Activated T-cell treated with anti-CD3 and anti-CD28 coated beads, Interleukin-2, amount 50 U/mL, for 24 hours (primary cell): ENCODE measurements at regions not wholly inside any gene's neighbourhood (a gene's known extent, or its start where the extent isn't known, plus 50 kb on each side); places are given as distances from the start of the nearest gene placed in this dataset.
"Not testable (repeated sequence)": the region's sequence is repeated elsewhere in the genome, so short reads cannot be mapped to it uniquely, and the experiment has no call there.

Experiments used
- DNase-seq: peaks from one replicate; pipeline ENCODE4 v3.0.0-alpha.2; 2020
- H3K27ac Mint-ChIP-seq: 2 replicates; pipeline ENCODE4 v1.8.0; 2020; ENCODE audit warnings: mild to moderate bottlenecking, mixed read lengths
- H3K27me3 Mint-ChIP-seq: 2 replicates; pipeline ENCODE4 v1.8.0; 2020; ENCODE audit warnings: mixed read lengths
- H3K36me3 Mint-ChIP-seq: 2 replicates; pipeline ENCODE4 v1.8.0; 2020; ENCODE audit warnings: low read depth, mixed read lengths
- H3K4me1 Mint-ChIP-seq: 2 replicates; pipeline ENCODE4 v1.8.0; 2020; ENCODE audit warnings: low read depth, mixed read lengths
- H3K4me3 Mint-ChIP-seq: 2 replicates; pipeline ENCODE4 v1.8.0; 2020; ENCODE audit warnings: mild to moderate bottlenecking, moderate library complexity, mixed read lengths
- H3K9me3 Mint-ChIP-seq: 2 replicates; pipeline ENCODE4 v1.8.0; 2020; ENCODE audit warnings: mixed read lengths

DNA sequence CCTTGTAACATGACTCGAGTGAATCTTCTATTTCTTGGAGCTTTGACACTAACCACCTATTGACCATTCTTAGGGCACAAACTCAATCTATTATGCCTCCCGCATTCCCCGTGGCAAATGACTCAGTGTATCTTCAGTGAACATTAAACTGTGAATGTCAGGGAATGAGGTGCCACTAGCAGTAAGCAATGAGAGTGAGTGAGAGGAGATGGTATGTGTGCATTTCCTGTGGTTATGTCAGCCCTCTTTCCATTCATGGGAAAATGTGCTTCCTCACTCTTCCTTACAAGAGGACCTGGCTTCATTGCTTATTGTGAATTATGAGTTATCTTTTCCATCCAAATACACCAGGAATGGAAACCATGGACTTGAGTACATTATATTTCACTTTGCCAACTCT is 229.2 kb downstream of the EMP1 start:
- Mint-ChIP-seq H3K27ac (no peak overlapping the region), H3K4me3 (no peak overlapping the region), H3K4me1 (no peaks in the 10 kb centered on the region), H3K27me3 (peaks cover 7% of the 10 kb centered on the region), H3K9me3 (no peaks in the 10 kb centered on the region), H3K36me3 (no peaks in the 10 kb centered on the region)
- DNase-seq, result no peak

DNA sequence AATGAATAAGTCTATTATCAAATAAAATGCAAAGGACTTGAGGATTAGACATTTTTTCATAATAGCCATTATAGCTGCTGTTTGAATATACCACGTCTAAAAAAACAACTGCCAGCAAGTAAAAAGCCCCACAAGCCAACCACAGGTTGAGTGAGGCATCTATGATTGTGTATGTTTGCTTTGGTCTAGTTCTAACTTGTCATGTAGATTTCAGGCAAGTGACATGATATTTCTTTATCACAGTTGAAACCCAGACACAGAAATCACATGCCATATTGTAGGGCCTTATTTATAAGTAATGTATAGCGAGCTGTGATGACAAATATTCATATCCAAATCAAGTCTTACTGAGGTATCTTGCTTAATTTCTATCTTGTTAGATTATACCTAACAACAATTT is 225.8 kb downstream of the EMP1 start:
- peaks cover 7% of the 10 kb centered on the region for H3K27me3 Mint-ChIP-seq
- no peaks in the 10 kb centered on the region for H3K36me3 Mint-ChIP-seq
- H3K27ac Mint-ChIP-seq, result no peak overlapping the region
- no peak overlapping the region for H3K4me3 Mint-ChIP-seq
- no peaks in the 10 kb centered on the region for H3K9me3 Mint-ChIP-seq
- no peak for DNase-seq
- no peaks in the 10 kb centered on the region for H3K4me1 Mint-ChIP-seq

DNA sequence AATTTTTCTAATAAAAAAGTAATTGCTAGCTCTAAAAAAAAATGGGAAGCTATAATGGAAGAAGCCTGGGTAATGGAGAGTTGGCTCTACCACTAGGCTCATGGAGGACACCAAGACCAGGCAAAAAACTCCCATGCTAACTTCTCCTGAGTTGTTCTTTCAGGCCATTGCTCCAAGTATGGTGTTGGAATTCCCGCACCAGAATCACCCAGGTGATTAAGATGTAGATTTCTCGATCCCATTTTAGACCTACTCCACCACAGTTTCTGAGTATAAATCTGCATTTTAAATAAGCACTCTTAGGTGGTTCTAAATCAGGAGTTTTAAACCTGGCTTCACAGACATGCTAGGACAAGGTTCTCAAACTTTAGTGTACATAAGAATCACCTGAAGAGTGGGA is 221.0 kb downstream of the EMP1 start:
- Mint-ChIP-seq H3K4me1 (no peaks in the 10 kb centered on the region), H3K27me3 (no peaks in the 10 kb centered on the region), H3K4me3 (no peak overlapping the region), H3K36me3 (no peaks in the 10 kb centered on the region), H3K9me3 (no peaks in the 10 kb centered on the region), H3K27ac (no peak overlapping the region)
- no peak for DNase-seq

DNA sequence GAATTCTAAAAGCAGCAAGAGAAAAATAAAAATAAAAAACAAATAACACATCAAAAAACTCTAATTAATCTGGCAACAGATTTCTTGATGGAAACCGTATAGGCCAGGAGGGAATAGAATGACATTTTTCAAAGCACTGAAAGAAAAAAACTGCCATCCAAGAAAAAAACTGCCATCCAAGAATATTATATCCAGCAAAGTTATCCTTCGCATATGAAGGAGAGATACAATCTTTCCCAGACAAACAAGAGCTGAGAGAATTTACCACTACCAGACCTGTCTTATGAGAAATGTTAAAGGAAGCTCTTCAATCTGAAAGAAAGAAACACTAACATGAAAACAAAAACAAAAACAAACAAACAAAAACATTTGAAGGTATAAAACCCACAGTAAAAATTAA is 214.8 kb downstream of the EMP1 start:
- peaks cover 11% of the 10 kb centered on the region for H3K9me3 Mint-ChIP-seq
- H3K4me1 Mint-ChIP-seq, result no peaks in the 10 kb centered on the region
- no peak for DNase-seq
- no peak overlapping the region for H3K27ac Mint-ChIP-seq
- no peaks in the 10 kb centered on the region for H3K36me3 Mint-ChIP-seq
- no peak overlapping the region for H3K4me3 Mint-ChIP-seq
- H3K27me3 Mint-ChIP-seq, result peaks cover 3% of the 10 kb centered on the region

DNA sequence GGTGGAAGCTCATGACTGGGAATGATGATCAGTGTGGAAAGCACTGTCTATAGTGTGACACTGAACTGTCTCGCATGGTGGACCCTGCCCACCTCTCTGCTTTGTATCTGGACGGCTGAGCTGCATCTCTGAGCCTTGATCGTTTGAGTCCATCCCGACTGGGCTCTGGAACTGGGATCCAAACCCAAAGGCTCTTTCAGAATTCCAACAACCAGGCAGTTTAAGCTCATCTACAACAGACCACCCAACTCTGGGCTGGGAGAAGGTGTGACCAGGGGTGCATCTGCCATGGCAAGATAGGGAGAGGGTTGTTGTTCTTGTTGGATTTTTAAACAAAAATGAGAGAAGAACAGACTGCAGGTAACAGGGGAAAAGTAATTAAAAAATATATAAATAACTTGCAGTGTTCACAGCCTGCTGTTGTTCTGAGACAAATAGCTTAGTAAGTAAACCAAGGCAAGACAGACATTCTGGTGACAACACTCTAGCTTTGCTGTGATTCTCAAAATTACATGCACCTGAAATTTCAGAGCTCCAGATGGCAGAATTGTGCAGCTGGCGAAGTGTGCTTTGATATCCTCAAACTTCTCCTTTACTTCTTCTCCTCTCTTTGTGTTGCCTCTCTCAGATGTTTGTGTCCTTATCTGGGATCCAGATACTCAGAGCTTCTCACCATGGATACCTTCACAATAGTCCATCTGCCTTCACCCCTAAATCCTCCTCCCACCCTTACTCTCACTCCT is 209.6 kb downstream of the EMP1 start:
- Mint-ChIP-seq H3K4me3 (no peak overlapping the region), H3K27me3 (peaks cover 15% of the 10 kb centered on the region), H3K27ac (no peak overlapping the region), H3K4me1 (no peaks in the 10 kb centered on the region), H3K36me3 (no peaks in the 10 kb centered on the region), H3K9me3 (peaks cover 7% of the 10 kb centered on the region)
- DNase-seq, result no peak

DNA sequence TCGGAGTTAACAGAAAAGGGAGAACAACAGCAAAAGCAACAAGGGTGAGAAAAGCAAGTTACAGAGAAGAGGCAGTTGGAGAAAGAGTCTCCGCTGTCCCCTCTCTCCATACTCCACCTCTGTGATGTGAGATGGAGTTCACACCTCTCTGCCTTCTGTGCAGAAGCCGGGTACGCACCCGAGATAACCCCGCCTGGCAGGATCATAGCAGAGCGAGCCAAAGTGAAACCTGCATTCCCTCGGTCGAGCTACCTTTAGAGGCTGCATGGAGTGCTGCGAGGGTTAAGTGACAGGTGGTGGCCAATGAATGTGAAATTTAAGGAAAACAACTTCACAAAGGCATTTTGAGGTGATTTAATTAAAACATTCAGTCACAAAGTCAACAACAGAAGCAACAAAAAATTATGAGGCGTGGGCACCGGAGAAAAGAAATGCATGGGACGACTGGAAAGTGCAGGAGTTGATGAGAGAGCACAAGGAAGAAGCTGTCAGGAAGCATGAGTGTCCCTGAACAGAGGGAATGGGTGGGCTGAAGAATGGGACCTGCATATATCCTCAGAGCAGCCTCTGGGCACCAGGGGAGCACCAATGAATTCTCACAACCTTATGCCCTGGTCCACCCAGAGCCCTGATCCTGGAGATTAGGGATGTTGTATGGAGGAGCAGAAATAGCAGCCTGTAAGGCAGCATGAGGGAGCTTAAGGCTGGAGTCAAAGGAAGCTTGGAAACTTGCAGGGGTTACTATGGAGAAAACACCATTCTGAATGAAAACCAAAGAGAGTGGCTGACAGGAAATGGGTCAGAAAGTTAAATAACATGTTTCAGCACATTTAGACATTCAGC is 208.3 kb downstream of the EMP1 start:
- H3K4me1 Mint-ChIP-seq, result no peaks in the 10 kb centered on the region
- no peak for DNase-seq
- H3K36me3 Mint-ChIP-seq, result no peaks in the 10 kb centered on the region
- no peak overlapping the region for H3K27ac Mint-ChIP-seq
- H3K9me3 Mint-ChIP-seq, result no peaks in the 10 kb centered on the region
- peaks cover 15% of the 10 kb centered on the region for H3K27me3 Mint-ChIP-seq
- H3K4me3 Mint-ChIP-seq, result no peak overlapping the region

DNA sequence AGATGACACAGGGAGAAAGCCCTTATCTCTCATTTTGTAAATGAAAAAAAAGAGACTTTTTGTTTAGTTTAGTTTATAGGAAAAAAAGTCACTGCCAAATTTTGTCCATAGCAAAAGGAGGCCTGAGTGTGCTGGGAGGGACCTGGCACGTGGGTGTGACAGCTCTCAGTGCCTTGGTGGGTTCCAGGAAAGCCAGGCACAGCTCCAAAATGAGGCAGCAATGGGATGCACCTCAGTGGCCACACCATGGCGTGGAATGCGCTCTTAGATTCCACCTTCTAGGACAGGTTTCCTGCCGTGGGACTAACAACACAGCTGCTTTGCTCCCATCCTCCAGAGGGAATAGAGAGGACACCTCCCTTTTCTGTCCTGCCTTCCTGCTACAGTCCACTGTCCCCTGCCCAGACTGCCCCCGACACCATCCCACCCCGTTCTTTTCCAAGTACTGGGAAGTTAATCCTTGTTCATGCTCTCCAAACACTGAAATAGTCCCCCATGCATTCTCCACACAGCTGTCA is 207.6 kb downstream of the EMP1 start:
- no peaks in the 10 kb centered on the region for H3K4me1 Mint-ChIP-seq
- H3K9me3 Mint-ChIP-seq, result no peaks in the 10 kb centered on the region
- no peak overlapping the region for H3K27ac Mint-ChIP-seq
- H3K4me3 Mint-ChIP-seq, result no peak overlapping the region
- DNase-seq, result no peak
- H3K36me3 Mint-ChIP-seq, result no peaks in the 10 kb centered on the region
- H3K27me3 Mint-ChIP-seq, result peaks cover 15% of the 10 kb centered on the region

DNA sequence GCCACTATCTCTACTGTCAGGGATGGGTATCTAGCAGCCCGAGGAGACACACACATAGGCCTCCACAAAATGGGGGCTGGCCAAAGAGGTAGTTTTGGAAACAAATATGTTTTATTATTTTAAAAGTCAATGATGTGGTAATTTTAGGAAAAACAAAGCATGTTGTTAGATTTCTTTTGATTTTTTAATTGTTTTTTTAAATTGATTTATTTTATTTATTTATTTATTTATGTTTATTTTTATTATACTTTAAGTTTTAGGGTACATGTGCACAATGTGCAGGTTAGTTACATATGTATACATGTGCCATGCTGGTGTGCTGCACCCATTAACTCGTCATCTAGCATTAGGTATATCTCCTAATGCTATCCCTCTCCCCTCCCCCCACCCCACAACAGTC is 194.8 kb downstream of the EMP1 start:
- H3K27ac Mint-ChIP-seq, H3K36me3 Mint-ChIP-seq, H3K4me3 Mint-ChIP-seq, DNase-seq, H3K9me3 Mint-ChIP-seq, H3K4me1 Mint-ChIP-seq, H3K27me3 Mint-ChIP-seq: not testable (repeated sequence)

DNA sequence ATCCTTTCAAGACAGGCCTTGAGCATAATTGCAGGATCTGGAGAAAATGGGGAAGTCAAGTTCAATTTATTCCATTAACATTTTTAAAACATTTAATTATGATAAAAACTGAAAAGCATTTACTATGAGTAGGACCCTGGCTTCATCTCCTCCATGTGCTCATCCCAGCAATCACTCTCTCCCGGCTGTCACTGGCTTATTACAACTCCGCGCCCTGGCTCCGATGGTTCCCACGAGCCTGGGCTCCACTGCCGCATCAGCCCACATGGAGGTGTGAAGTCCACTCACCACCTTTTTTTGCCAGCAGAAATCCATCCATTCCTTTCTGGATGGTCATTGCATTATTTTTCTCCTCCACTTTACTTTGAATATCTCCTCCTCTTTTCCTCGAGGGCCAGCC is 194.4 kb downstream of the EMP1 start:
- Mint-ChIP-seq H3K36me3 (no peaks in the 10 kb centered on the region), H3K27me3 (peaks cover 5% of the 10 kb centered on the region)

DNA sequence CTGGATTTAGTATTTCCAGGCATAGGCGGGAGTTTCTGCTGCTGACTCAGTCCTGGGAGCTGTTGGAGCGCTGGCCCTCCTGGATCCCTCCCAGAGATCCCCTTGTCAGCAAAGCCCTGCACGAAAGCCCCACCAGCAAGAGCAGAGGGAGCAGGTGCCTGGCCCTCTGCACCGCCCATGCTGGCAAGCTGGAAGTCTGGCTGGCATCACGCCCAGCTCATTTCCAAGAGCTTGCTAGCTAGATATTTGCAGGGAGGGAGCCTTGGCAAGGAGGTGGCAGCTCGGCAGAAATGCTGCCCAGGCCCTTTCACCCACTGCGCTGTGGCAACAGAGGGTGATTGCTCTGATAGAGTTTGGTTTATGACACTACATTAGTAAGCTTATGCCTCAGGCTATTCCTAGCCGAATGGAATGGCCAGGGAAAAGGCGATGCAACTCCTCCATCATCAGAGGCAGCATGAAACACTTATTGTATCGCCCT is 193.9 kb downstream of the EMP1 start:
- no peak overlapping the region for H3K27ac Mint-ChIP-seq
- no peak for DNase-seq
- no peak overlapping the region for H3K4me3 Mint-ChIP-seq
- H3K27me3 Mint-ChIP-seq, result peaks cover 9% of the 10 kb centered on the region
- no peaks in the 10 kb centered on the region for H3K36me3 Mint-ChIP-seq
- H3K4me1 Mint-ChIP-seq, result no peaks in the 10 kb centered on the region
- no peaks in the 10 kb centered on the region for H3K9me3 Mint-ChIP-seq

More for the DNA sequence above, 194.4 kb downstream of the EMP1 start:
- H3K27ac Mint-ChIP-seq, result no peak overlapping the region
- DNase-seq, result no peak
- no peak overlapping the region for H3K4me3 Mint-ChIP-seq
- H3K9me3 Mint-ChIP-seq, result no peaks in the 10 kb centered on the region
- no peaks in the 10 kb centered on the region for H3K4me1 Mint-ChIP-seq

DNA sequence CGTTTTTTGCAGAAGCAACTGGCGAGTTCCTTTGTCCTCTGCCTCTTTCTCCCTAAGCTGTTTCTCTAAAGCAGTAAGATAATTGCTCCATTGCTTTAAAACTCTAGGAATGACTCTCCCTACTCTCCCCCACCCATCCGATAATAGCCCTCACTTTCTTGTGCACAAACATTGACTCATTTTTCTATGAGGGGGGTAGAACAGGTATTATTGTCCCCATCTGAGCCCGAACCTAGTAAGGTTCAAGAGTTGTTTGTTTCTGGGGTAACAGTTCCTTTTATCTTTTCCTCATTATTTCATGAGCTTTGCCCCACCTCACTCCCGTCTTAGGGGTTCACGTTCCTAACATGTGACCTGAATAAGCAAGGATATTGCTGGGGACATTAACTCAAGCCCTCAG is 190.6 kb downstream of the EMP1 start:
- Mint-ChIP-seq H3K27ac (no peak overlapping the region), H3K9me3 (no peaks in the 10 kb centered on the region), H3K4me1 (no peaks in the 10 kb centered on the region), H3K4me3 (no peak overlapping the region), H3K36me3 (no peaks in the 10 kb centered on the region), H3K27me3 (peaks cover 16% of the 10 kb centered on the region)
- no peak for DNase-seq

DNA sequence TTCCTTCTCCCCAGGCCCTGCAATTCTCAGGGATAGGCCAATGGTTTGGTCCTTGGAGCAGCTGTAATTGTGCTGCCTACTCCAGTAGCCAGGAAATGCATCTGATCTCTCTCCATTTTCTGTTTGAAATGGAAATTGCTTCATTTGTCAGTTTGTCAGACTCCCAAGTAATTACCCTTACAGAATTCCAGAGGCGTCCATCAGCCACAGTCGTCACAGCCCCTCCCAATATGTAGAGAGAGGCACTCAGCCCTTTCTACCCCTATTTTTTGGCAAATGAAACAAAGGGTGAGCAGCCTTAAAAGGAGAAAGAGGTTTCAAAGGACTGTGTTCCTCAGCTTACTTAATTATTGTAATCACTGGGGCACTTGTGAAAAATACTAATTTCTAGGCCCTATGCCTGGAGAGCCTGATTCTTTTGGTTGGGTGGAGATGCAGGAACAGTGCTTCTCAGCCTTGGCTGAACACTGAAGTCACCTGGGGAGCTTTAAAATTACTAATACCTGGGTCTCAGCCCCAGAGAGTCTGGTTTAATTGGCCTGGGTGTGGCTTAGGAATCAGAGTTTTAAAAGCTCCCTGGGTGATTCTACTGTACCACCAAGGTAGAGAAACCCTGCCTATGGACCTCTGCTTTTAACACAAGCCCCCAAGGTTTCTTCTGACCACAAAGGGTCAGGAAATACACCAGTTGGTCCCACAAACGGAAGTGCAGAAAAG is 190.0 kb downstream of the EMP1 start:
- Mint-ChIP-seq H3K4me1 (no peaks in the 10 kb centered on the region), H3K4me3 (no peak overlapping the region), H3K36me3 (no peaks in the 10 kb centered on the region), H3K9me3 (no peaks in the 10 kb centered on the region), H3K27me3 (peaks cover 16% of the 10 kb centered on the region), H3K27ac (no peak overlapping the region)
- DNase-seq, result no peak

DNA sequence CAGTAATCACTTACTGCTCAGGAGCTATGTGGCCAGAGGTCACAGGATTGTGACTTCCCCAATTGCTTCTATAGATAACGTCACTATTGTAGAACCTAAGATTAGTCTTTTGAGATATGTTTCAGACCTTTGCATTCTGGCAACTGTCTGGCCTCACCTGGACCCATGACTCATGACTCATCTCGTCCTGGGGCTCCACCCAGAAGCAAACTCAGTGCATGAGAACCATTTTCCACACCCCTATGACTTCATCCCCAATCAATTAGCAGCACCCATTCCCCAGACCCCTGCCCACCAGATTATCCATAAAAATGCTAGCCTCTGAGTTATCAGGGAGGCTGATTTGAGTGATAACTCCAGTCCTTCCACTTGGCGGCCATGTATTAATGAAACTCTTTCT is 186.9 kb downstream of the EMP1 start:
- Mint-ChIP-seq H3K4me3 (no peak overlapping the region), H3K27me3 (peaks cover 16% of the 10 kb centered on the region), H3K9me3 (no peaks in the 10 kb centered on the region), H3K36me3 (no peaks in the 10 kb centered on the region), H3K4me1 (no peaks in the 10 kb centered on the region), H3K27ac (no peak overlapping the region)
- DNase-seq, result no peak

DNA sequence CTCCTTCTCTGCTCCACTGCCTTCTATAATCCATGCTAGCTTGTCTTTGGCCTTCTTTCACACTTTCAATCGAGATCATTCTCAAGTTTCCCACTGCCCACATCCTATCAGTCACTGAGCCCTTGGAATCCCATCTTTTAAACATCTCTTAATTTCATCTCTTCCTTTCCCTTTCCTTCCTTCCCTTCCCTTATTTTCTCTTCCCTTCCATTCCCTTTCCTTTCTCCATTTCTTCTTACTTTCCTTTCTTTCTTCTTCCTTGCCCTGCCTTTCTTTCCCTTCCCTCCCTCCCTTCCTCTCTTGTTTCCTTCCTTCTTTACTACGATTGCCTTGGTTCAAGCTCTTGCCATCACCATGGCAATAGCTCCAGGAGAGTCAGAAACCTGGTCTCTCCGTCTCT is 183.8 kb downstream of the EMP1 start:
- no peak for DNase-seq
- Mint-ChIP-seq H3K4me1 (no peaks in the 10 kb centered on the region), H3K27me3 (peaks cover 5% of the 10 kb centered on the region), H3K36me3 (no peaks in the 10 kb centered on the region), H3K4me3 (no peak overlapping the region), H3K9me3 (no peaks in the 10 kb centered on the region), H3K27ac (no peak overlapping the region)
